ENCODE measurements at regions not wholly inside any gene's neighbourhood (a gene's known extent, or its start where the extent isn't known, plus 50 kb on each side); places are given as distances from the start of the nearest gene placed in this dataset.

- no peak for TF ChIP-seq CTCF (IDR thresholded peaks at IDR 0.05; ENCODE audit: insufficient read depth, low read depth, low read length)
- TF ChIP-seq EZH2 (IDR thresholded peaks at IDR 0.05; ENCODE audit: insufficient read depth, low read length) = no peak
Observed at GRCh38 chr11:134789104-134789503, 377.1 kb upstream of the B3GAT1 start.

Measured in astrocyte (in vitro differentiated cells and primary cell).